GM18868 (cell line): ENCODE measurements at regions not wholly inside any gene's neighbourhood (a gene's known extent, or its start where the extent isn't known, plus 50 kb on each side); places are given as distances from the start of the nearest gene placed in this dataset.
A peak's percentile ranks its signal among the peaks of the same experiment; 100 is the strongest.
"Not testable (repeated sequence)": the region's sequence is repeated elsewhere in the genome, so short reads cannot be mapped to it uniquely, and the experiment has no call there.

Source experiments
- ATAC-seq: cut with Tn5 transposase; IDR thresholded peaks from one replicate; pipeline ENCODE4 v1.9.1; 2021; ENCODE audit warnings: mild to moderate bottlenecking, moderate library complexity; ENCODE audit not compliant: unreplicated experiment

DNA sequence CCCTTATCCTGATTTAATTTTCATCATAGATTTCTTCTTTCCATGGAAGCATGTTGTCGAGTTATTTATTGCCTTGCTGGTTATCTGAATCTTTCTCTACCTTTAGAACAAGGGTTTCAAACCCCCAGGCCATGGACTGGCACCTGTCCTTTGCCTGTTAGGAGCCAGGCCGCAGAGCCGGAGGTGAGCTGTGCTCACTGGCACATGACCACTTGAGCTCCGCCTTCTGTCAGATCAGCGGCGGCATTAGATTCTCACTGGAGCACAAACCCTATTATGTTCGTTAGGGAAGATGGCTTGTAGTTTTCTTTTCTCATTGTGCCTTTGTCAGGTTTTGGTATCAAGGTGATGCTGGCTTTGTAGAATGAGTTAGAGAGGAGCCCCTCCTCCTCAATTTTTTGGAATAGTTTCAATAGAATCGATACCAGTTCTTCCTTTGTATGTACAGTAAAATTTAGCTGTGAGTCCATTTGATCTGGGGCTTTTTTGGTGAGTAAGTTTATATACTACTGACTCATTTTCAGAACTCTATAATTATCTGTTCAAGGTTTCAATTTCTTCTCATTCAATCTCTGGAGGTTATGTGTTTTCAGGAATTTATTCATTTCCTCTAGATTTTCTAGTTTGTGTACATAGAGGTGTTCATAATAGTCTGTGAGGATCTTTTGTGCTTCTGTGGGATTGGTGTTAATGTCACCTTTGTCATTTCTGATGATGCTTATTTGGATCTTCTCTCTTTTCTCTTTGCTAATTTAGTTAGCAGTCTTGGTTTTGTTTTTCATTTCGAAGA lies 668.0 kb upstream of the FAM98A start:
- peak; percentile 98 for ATAC-seq

DNA sequence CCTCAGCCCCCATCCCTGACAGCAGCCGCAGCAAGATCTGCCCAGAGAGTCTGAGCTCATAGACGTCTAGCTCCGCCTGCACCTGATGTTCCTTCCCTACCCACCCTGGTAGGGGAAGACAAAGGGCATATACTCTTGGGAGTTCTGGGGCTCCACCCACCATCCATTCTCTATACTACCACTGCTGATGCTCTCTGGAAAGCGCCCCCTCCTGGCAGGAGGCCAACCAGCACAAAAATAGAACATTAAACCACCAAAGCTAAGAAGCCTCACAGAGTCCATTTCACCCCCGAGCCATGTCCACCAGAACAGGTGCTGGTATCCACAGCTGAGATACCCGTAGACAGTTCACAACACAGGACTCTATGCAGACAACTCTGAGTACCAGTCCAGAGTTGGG lies 662.6 kb upstream of the FAM98A start:
- no peak for ATAC-seq

DNA sequence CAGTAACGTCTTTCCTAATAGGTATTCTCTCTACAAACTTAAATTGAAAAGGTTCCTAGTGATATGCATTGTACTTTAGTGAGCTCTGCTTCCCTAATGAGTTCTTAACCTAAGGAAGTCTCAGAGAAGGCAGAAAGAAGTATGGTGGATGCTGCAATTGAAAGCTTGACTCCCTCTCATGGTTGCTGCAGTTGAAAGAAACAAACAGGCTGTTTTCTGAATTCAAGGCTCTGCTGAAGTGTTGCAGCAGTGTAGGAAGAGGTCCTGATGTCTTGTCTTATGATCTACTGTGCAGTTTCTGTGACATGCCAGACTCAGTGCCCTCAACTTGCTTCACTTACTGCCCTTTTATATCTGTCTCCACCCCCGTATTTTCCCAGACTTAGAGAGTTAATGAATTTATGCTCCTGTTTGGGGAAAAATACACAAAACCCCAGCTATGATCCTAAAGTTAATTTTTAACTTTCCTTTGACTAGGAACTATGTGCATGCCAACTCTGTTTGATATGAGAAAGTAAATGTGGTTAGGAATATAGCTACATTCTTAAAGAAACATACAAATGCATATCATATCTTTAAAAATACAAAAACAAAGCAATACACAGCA lies 655.3 kb upstream of the FAM98A start:
- ATAC-seq, result no peak

DNA sequence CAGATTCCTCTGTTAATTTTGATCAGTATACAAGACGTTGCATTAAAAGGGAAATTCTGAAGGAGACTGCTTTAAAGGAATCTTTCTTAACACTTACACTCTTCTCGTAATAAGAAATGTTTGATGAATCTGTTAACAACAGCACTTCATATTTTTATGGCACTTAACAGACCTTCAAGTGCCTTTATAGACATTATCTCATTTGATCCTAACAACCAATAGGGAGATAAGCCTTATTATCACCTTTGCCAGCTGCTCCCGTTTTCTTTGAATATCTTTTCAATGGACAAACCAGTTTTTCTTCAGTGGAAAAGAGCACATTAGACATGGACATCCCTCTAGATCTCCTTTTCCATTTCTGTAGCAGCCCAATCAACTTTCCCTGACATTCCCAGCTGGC lies 653.0 kb upstream of the FAM98A start:
- no peak for ATAC-seq

DNA sequence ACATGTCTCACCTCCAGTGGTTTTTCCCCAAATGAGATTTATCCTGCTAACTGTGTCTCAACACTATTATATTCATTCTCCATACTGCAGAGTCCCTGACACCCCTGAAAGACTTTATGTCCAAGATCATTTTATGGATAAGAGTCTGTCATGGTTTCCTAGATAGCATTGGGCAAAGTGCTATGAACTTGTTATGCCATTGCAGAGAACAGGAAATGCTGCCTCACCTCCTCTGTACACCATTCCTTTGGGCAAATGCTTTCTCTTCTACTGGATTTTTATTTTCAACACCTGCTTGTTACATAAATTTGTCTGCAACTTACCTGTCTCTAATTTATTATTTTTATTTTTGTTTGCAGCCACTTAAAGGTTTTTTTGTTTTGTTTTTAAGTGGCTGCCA lies 652.5 kb upstream of the FAM98A start:
- no peak for ATAC-seq

DNA sequence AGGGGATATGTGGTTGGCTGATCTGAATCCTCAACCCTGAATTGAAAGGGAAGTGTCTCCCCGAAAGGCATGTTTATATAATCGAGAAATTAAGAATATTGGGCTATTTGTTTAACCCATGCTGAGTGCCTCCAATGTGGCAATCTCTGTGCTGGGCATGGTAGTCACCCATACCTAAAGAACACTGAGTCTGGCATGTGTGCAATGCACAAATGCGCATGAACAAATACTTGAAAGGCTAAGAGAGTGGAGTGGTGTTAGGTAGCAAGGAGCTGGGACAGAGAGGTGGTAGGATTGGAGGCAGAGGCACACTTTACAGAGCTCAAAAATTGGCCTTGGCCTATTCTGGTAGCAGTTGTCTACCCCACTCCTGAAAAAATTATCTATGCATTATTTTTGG lies 645.1 kb upstream of the FAM98A start:
- no peak for ATAC-seq

DNA sequence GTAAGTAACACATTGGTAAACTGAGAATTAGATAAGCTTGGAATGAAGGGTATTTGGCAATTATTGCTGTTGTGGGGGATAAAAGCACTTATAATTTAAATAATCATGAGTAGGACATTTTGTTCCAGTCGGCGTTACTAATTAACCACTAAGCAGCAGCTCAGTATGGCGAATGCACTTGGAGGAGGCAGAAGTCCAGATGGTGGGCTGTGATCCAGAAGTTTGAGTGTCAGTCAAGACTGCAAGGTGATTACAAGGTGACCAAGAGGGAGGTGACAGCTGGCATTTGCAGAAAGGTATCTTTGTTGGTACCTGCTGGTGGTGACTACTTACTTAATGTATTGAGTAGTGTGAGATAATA lies 643.6 kb upstream of the FAM98A start:
- no peak for ATAC-seq

DNA sequence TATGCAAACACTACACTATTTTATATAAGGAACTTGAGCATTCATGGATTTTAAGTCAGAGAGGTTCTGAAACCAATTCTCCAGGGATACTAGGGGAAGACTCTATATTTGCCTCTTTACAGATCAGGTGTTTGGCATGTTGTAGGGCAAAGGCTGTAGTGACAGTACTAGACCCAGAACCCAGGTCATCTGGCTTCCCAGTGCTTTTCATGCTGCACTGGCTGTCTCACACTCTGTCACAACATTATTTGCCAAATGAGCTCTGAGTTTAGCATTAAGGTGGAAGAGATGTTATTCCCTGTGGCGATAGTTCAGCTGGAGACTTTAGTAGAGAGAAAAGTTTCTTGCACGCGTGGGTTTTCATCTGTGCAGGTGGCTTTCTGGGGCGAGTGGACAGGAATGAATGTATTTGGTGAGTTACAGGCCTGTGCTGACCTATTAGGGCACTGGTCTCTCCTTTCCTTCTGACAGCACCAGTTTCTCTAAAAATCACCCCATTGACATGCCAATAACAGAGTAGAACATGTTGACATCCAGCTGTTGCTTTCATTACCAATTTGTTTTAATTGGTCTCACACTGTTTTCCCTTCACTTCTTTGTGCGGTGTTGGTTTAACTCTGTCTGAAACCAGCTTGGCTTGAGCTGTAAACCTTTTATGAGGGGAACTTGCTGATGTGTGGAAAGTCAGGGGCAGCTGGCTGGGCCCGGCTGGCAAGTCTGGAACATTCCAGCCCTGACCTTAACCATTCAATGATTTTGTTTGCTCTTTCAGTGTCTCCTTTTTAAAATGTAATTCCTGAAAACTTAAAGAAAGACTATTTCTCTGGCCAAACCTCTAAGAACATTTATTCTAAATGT lies 643.0 kb upstream of the FAM98A start:
- ATAC-seq, result no peak

DNA sequence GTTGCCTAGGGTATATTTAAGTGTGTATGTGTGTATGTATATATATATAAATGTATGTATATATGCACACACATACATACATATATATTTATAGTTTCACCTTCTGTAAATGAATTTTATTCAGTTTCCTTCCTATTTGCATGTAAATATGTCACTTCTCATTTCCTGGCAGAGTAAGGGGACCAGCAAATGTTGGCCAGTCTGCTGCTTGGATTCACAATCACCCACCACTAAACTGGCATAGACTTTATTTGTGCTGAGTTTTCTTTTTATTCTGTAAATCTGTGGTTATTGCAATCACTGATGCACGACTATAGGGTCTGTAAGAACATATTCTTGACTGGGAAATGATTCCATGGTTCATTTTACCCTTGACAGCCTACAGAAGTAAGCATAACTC lies 640.4 kb upstream of the FAM98A start:
- ATAC-seq, result no peak

DNA sequence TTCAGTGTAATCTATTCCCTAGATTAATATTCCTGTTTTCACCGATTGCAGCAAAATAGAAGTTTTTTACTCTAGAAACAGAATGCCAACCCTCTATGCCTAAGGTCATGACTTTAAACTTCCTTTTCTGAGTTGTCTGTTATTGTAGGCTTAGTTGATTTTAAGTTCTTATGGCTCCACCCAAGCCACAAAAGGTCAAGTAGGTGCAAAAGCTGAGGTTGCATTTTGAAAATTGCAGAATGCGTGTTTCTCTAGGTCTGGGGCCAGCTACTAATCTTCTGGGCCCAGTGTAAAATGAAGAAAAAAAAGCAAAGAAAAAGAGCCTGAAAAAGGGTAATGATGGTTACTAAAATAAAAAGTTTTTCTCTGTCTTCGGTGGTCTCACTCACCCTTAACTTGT lies 635.7 kb upstream of the FAM98A start:
- no peak for ATAC-seq

DNA sequence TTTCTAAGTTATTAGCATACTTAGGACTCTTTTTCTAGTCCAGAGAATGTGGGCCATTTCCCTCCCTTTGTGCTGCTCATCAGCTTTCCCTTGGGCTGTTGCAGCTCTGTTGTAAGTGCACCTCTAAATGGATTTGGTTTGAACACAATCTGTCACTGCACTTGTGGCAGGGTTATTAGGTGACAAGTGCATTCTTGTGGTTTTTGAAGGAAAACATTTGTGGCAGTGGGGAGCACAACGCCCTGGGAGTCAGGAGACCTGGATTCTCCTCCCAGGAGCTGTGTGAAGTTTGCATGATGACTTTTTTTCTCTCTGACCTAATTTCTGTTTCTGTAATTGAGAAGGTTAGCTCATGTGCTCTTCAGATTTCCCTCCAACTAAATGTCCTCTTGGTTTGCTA lies 630.9 kb upstream of the FAM98A start:
- no peak for ATAC-seq

DNA sequence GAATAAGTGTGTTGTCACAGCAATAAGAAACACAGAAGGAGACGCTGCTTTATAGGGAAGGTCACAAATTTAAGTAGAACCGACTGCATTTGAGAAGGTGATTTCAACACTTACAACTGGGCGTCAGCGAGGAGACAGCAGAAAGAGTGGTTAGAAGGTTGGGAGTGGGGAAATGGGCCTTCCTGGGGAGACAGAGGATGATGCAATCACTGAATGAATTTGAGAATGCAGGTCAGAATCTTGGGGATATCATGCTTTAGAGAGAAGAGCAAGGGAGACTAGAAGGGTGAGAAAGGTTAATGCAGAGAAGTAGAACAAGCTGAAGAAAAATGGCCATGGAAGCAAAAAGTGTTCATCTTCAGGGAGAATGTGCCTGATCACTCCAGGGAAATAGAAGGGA lies 616.1 kb upstream of the FAM98A start:
- no peak for ATAC-seq

DNA sequence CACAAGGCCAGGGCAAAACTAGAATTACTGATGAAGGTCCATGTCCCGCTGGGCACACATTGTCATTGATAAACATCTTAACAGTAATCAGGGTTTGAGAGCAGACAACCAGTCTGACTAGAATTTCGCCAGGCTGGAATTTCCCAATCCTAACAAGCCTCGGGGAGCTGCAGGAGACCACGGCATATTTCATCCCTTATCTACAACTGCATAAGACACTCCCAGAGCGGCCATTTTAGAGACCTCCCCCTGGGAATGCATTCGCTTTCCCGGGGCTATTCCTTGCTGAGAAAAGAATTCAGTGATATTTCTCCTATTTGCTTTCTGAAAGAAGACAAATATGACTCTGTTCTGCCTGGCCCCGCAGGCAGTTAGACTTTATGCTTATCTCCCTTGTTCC lies 611.3 kb upstream of the FAM98A start:
- not testable (repeated sequence) for ATAC-seq

DNA sequence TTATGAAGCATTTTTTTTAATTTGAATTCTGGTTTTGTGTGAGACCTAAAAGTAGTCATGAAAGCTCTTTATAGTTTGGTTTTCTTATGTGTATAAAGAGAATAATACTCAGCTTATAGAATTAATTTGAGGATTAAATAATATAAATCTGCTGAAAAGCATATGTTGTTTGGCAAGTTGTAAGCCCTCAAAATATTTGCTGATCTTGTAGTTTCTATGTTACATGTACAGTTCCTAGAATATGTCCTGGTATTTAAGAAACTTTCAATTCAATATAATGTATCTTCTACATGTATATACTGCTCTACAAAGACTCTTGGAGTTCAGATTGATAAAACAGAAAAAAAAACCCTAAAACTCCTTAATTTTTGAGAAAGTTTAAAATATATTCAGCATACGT lies 605.5 kb upstream of the FAM98A start:
- no peak for ATAC-seq

DNA sequence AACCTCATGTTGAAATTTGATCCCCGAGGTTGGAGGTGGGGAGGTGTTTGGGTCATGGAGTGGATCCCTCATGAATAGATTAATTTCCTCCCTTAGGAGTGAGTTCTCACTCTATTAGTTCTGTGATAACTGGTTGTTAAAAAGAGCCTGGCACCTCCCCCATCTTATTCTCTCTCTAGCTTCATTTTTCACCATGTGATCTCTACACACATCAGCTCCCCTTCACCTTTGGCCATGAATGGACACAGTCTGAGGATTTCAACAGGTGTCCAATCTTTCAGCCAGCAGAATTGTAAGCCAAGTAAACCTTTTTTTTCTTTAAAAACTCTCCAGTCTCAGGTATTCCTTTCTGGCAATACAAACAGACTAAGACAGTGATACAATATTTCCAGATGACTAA lies 602.0 kb upstream of the FAM98A start:
- no peak for ATAC-seq

DNA sequence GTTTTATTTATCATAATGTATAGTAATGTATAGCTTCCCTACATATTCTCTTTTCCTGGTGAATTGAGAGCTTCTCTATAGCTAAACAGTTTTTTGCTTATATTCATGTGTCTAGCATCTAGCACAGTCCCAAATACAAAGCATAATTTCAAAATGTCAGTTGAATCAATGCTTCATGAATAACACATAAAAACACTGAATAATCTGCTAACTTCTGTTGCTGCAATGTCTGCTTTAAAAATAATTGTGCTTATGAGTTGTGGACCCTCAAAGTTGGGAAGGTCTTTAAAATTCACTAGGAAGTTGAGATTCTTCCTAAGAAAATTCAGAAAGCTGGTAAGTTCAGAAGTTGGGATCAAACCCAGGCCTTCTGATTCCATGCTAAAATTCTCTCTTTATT lies 600.9 kb upstream of the FAM98A start:
- ATAC-seq, result no peak

DNA sequence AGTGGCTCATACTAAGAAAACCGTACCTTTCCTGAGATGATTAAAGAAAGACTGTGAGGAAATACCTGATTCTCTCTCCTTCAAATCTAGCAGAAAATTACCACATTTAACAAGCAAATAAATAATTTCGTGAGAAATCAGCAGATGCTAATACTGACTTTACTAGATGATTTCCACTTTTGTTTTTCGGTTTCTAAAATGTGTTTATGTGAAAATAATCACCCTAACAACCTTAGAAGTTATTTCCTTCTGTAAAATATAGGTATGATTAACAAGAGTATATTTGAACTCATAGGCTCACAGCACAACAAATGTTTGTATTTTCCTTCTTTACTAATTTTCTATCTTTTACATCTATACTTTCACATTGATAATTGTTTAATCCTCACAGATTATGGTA lies 594.1 kb upstream of the FAM98A start:
- no peak for ATAC-seq

DNA sequence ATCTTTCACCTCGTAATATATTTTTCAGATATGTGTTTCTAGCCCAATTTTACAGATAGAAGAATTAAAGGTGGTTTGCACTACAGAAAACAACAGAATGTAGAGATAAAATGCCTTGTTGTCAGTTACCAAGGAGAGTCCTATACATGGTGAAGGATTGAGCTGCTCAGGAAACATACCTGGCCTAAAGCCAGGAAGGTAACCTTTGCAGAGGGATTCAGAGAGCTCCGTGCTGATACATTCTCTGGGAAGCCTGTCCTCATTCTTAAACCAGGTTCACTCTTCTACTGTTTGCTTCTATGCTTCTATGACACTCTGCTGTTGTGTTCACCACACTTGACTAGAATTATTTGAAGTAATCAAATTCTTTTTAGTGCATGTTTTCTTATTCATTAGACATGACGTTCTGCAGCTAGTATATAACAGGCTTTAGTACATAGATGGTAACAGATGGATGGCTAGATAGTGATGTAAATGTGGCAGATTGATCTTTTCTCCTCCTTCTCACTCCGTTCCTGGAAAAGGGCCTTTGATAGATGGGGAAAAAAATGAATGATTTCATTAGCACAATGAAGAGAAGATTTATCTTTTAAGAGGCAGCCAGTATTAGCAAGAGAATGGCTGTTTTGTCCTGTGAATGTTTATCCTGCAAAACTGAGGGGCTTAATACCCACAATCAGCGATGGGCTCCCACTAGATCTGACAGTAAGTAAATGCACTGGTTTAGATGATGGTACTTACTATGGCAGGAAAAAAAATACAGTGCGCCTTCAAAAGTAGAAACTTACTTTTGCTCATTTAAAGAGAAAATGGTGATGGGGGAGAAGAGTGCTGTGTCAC lies 589.6 kb upstream of the FAM98A start:
- no peak for ATAC-seq

DNA sequence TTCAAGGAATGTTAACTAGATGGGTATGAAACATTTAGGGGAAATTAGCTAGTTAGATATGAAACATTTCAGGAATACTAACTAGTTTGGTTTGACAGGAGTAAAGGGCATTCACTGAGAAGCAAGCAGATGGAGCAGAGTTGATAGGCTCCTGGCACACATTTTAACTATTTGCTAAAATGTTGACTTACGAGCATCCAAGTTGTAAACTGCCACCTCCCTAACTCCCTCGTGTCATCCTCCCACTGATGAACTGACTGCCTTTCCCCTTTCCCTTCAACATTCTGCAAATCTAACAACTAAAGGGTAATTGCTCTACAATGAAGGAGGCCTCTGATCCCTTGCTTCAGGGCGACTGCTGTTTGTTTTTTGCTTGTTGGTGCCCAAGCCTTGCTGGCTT lies 580.4 kb upstream of the FAM98A start:
- ATAC-seq, result no peak

DNA sequence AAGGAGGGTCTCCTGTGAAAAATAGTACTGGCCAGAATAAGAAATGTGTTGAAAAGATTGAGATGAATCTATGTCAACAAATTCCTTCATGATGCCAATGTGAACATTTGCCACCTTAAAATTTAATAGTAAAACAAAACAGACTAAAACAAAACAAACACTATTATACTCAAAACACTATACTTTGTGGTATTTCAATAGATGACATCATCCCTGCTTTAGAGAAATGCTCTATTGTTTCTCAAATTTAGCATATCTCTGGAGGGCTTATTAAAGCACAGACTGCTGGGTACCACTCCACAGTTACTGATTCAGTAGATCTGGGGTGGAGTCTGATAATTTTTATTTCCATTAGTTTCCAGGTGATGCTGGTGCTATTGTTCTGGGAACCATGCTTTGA lies 579.4 kb upstream of the FAM98A start:
- ATAC-seq, result no peak

DNA sequence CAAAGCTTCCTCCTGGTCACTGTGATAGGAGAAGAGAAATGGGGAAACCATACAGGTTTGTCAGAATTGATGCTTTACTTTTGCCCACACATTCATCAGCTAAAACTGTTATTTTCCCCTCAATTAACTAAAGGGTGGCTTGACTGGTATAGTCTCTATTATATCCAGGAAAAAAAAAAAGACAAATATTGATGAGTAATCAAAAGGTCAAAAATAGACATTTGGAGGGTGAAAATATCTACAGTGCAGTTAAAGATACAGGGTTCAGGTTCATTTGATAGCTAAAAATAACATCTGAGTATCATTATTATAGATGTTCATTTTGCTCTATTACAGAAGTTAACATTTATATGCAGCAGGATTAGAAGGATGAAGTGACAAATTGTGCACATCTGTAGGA lies 577.6 kb upstream of the FAM98A start:
- no peak for ATAC-seq
